ENCODE measurements at regions not wholly inside any gene's neighbourhood (a gene's known extent, or its start where the extent isn't known, plus 50 kb on each side); places are given as distances from the start of the nearest gene placed in this dataset.

- TF ChIP-seq MAX (IDR thresholded peaks at IDR 0.05; ENCODE audit: insufficient read depth, insufficient read length) (no peak), CTCF (IDR thresholded peaks at IDR 0.05; ENCODE audit: extremely low read depth in 1 of 2, insufficient read depth in 1 of 2, low read depth in 1 of 2, low read length in 2 of 2) (no peak), POLR2AphosphoS5 (IDR thresholded peaks at IDR 0.05; ENCODE audit: insufficient read depth, low read depth, low read length) (no peak), GATA2 (IDR thresholded peaks at IDR 0.05; ENCODE audit: insufficient read depth, insufficient read length, low read depth, low read length) (peak; percentile 91), MYC (IDR thresholded peaks at IDR 0.05; ENCODE audit: low read depth, low read length) (no peak), POLR2A (IDR thresholded peaks at IDR 0.05; ENCODE audit: low read depth, low read length) (no peak), JUN (IDR thresholded peaks at IDR 0.05; ENCODE audit: borderline replicate concordance, insufficient read depth, insufficient read length, low read depth) (no peak), EZH2 (IDR thresholded peaks at IDR 0.05; ENCODE audit: borderline replicate concordance, low read depth, low read length, severe bottlenecking) (no peak), FOS (IDR thresholded peaks at IDR 0.05; ENCODE audit: borderline replicate concordance, insufficient read depth, low read length) (no peak)
Observed at GRCh38 chr10:29811751-29812427, 177.1 kb upstream of the SVIL start.

Measured in endothelial cell of umbilical vein (primary cell).